Endothelial cell of umbilical vein (primary cell): ENCODE measurements at regions not wholly inside any gene's neighbourhood (a gene's known extent, or its start where the extent isn't known, plus 50 kb on each side); places are given as distances from the start of the nearest gene placed in this dataset.

ENCODE experiments used
- BruUV-seq: library from RNA; stranded (reverse); fragments of 400-500 nt; replicated peaks from 2 replicates; lab custom pipeline; 2021; lab: Mats Ljungman, UMichigan
- CTCF ChIA-PET: fragments of 300-600, 350-600 bp; sonication (Branson Sonifier 250); formaldehyde crosslinking; loops from one replicate; lab custom pipeline; 2021; ENCODE audit warnings: antibody characterized with exemption, inconsistent platforms; lab: Charles Lee
- POLR2A ChIA-PET: fragments of 300-600, 350-600 bp; sonication (Branson Sonifier 250); formaldehyde crosslinking; loops from one replicate; lab custom pipeline; 2021; ENCODE audit warnings: antibody characterized with exemption, inconsistent platforms; lab: Charles Lee
- DNase-seq: peaks from one replicate; pipeline ENCODE4 v3.0.0-alpha.2; 2011; ENCODE audit warnings: low read depth, low spot score
- FAIRE-seq: peaks from 2 replicates; lab custom pipeline; 2011; peaks lifted over from hg19 to GRCh38; lab: Jason Lieb, UNC
- H2AFZ ChIP-seq: 2 replicates; pipeline ENCODE4 v1.6.0; 2012; ENCODE audit warnings: low read depth, low read length, control low read depth, inconsistent platforms
- H3K27ac ChIP-seq: 2 replicates; pipeline ENCODE4 v1.5.1; 2011; ENCODE audit warnings: low read depth, mild to moderate bottlenecking, control low read depth, low read length, moderate library complexity; ENCODE audit not compliant: insufficient read depth
- H3K27me3 ChIP-seq, 2 experiments: 2 replicates each; pipeline versions ENCODE4 v1.6.0 to v1.6.1; 2011; ENCODE audit warnings: low read length in 2 of 2, mixed read lengths in 1 of 2; ENCODE audit not compliant: control insufficient read depth in 2 of 2, insufficient read depth in 2 of 2
- H3K36me3 ChIP-seq, 2 experiments: 2 replicates in 1 of 2; 3 replicates in 1 of 2; pipeline ENCODE4 v1.5.1; 2011; ENCODE audit warnings: low read length in 2 of 2, mild to moderate bottlenecking in 1 of 2, moderate library complexity in 1 of 2; ENCODE audit not compliant: control insufficient read depth in 2 of 2, insufficient read depth in 2 of 2; ENCODE audit errors: extremely low read depth in 1 of 2
- H3K4me1 ChIP-seq: 3 replicates; pipeline ENCODE4 v1.5.1; 2011; ENCODE audit warnings: mild to moderate bottlenecking, low read length; ENCODE audit not compliant: control insufficient read depth, insufficient read depth; ENCODE audit errors: extremely low read depth
- H3K4me2 ChIP-seq: 2 replicates; pipeline ENCODE4 v1.6.1; 2011; ENCODE audit warnings: low read length, control low read depth, mixed read lengths; ENCODE audit not compliant: insufficient read depth
- H3K4me3 ChIP-seq, 3 experiments: fragments of 200-600 bp in 1 of 3; sonication (generic), shearing (Covaris generic) in 1 of 3; replicated peaks in 1 of 3; 2 replicates each; pipeline ENCODE4 v1.5.1; 2011 to 2016; ENCODE audit warnings: control low read depth in 3 of 3, low read length in 3 of 3, mild to moderate bottlenecking in 2 of 3, inconsistent platforms in 1 of 3, low read depth in 1 of 3, moderate library complexity in 1 of 3; ENCODE audit not compliant: insufficient read depth in 1 of 3
- H3K79me2 ChIP-seq: 2 replicates; pipeline ENCODE4 v1.6.0; 2012; ENCODE audit warnings: low read length, inconsistent platforms; ENCODE audit not compliant: control insufficient read depth, insufficient read depth
- H3K9ac ChIP-seq: replicated peaks from 2 replicates; pipeline ENCODE3; 2011; ENCODE audit warnings: low read length, control low read depth; ENCODE audit not compliant: insufficient read depth; ENCODE audit errors: extremely low read depth
- H3K9me1 ChIP-seq: replicated peaks from 3 replicates; pipeline ENCODE4 v1.6.0; 2011; ENCODE audit warnings: mild to moderate bottlenecking, low read length; ENCODE audit not compliant: control insufficient read depth, insufficient read depth; ENCODE audit errors: extremely low read depth
- H3K9me3 ChIP-seq: replicated peaks from 2 replicates; pipeline ENCODE4 v1.5.1; 2012; ENCODE audit warnings: low read length, inconsistent platforms; ENCODE audit not compliant: control insufficient read depth, insufficient read depth
- H4K20me1 ChIP-seq: replicated peaks from 2 replicates; pipeline ENCODE3; 2011; ENCODE audit warnings: mild to moderate bottlenecking, low read length; ENCODE audit not compliant: control insufficient read depth, insufficient read depth; ENCODE audit errors: extremely low read depth
- CTCF ChIP-seq, 2 donors: IDR thresholded peaks; 1 replicate in 1 of 2; 2 replicates in 1 of 2; pipeline ENCODE4 v1.5.1; 2011; ENCODE audit warnings: low read length in 2 of 2, mild to moderate bottlenecking in 2 of 2, moderate library complexity in 2 of 2, control low read depth in 1 of 2, inconsistent platforms in 1 of 2, low read depth in 1 of 2; ENCODE audit not compliant: insufficient read depth in 1 of 2; ENCODE audit errors: extremely low read depth in 1 of 2
- EZH2 ChIP-seq: IDR thresholded peaks from 2 replicates; pipeline ENCODE4 v1.6.1; 2012; ENCODE audit warnings: borderline replicate concordance, low read depth, mild to moderate bottlenecking, moderate library complexity, low read length, inconsistent platforms; ENCODE audit not compliant: severe bottlenecking
- FOS ChIP-seq: IDR thresholded peaks from 2 replicates; pipeline ENCODE4 v1.6.1; 2011; ENCODE audit warnings: mild to moderate bottlenecking, low read length, moderate library complexity, borderline replicate concordance; ENCODE audit not compliant: insufficient read depth
- GATA2 ChIP-seq: IDR thresholded peaks from 2 replicates; pipeline ENCODE4 v1.7.0; 2011; ENCODE audit warnings: low read depth, mild to moderate bottlenecking, moderate library complexity, mixed read lengths, low read length; ENCODE audit not compliant: insufficient read length, insufficient read depth
- JUN ChIP-seq: IDR thresholded peaks from 2 replicates; pipeline ENCODE4 v1.6.1; 2011; ENCODE audit warnings: borderline replicate concordance, low read depth; ENCODE audit not compliant: insufficient read length, insufficient read depth
- MYC ChIP-seq: IDR thresholded peaks from one replicate; pipeline ENCODE4 v1.6.1; 2011; ENCODE audit warnings: mild to moderate bottlenecking, low read depth, low read length
- POLR2A ChIP-seq: IDR thresholded peaks from 2 replicates; pipeline ENCODE4 v1.6.1; 2012; ENCODE audit warnings: low read depth, mild to moderate bottlenecking, control low read depth, low read length
- POLR2AphosphoS5 ChIP-seq: IDR thresholded peaks from 2 replicates; pipeline ENCODE4 v1.6.1; 2012; ENCODE audit warnings: low read depth, mild to moderate bottlenecking, control low read depth, low read length, moderate library complexity; ENCODE audit not compliant: insufficient read depth
- dilution Hi-C: fragments of 300-500 bp; cut with MboI; formaldehyde crosslinking; loops from one replicate; pipeline ENCODE4 v1.15.0; 2019; ENCODE audit warnings: low sequenced_read_pairs; ENCODE audit not compliant: extremely low pct_ligation_motif_present
- intact Hi-C: fragments of 100-400 bp; cut with micrococcal nuclease; formaldehyde crosslinking; loops from one replicate; pipeline ENCODE4 v1.10.0; 2022
- TF ChIP-seq, protein P1 (sequence below): IDR thresholded peaks from 2 replicates; pipeline ENCODE4 v1.6.1; 2011; ENCODE audit not compliant: insufficient read depth, insufficient read length

DNA sequence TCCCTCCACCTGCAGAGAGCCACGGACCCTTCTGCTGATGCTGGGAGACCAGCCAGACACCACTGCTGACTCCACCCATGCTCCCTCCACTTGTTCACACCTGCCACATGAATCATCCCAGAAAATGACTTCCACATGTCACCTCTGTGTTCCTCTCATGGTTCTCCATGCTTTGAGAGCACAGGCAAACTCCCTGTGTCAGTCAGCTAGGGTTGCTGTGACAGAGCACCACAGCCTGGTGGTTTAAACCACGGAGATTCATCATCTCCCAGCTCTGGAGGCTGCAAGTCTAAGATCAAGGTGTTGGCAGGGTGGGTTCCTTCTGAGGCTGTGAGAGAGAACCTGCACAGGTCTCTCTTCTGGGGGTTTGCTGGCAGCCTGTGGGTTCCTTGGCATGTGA, 381.4 kb downstream of the GADD45G start:
- dilution Hi-C loops (no loop called here), intact Hi-C loops (no loop called here)
- H3K79me2 ChIP-seq = no peaks in the 10 kb centered on the region
- DNase-seq = no peak
- no peaks in the 10 kb centered on the region for H4K20me1 ChIP-seq
- ChIA-PET CTCF (interaction anchor here (1.2 kb wide), 1 partner anchor 383 kb away, joined by 4 read pairs; no protein-coding TSS in a partner anchor), POLR2A (no interaction called here)
- H2AFZ ChIP-seq = no peak overlapping the region
- TF ChIP-seq EZH2 (no peak), POLR2AphosphoS5 (no peak), GATA2 (no peak), CTCF (IDR thresholded peaks at IDR 0.05; ENCODE audit: extremely low read depth in 1 of 2, insufficient read depth in 1 of 2, low read depth in 1 of 2, low read length in 2 of 2) (no peak), FOS (no peak), MYC (no peak), POLR2A (no peak), JUN (no peak)
- TF ChIP-seq, protein P1, sequence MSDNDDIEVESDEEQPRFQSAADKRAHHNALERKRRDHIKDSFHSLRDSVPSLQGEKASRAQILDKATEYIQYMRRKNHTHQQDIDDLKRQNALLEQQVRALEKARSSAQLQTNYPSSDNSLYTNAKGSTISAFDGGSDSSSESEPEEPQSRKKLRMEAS = no peak
- no peak overlapping the region for H3K27ac ChIP-seq
- no peaks in the 10 kb centered on the region for H3K36me3 ChIP-seq
- H3K9me3 ChIP-seq = no peaks in the 10 kb centered on the region
- FAIRE-seq = no peak
- no peak overlapping the region for H3K9ac ChIP-seq
- no TSS peak for BruUV-seq
- H3K4me1 ChIP-seq = no peaks in the 10 kb centered on the region
- H3K27me3 ChIP-seq = no peaks in the 10 kb centered on the region
- H3K4me2 ChIP-seq = no peak overlapping the region
- no peak overlapping the region for H3K4me3 ChIP-seq
- no peaks in the 10 kb centered on the region for H3K9me1 ChIP-seq
